ENCODE measurements at regions not wholly inside any gene's neighbourhood (a gene's known extent, or its start where the extent isn't known, plus 50 kb on each side); places are given as distances from the start of the nearest gene placed in this dataset.
"Not testable (repeated sequence)": the region's sequence is repeated elsewhere in the genome, so short reads cannot be mapped to it uniquely, and the experiment has no call there.

DNA sequence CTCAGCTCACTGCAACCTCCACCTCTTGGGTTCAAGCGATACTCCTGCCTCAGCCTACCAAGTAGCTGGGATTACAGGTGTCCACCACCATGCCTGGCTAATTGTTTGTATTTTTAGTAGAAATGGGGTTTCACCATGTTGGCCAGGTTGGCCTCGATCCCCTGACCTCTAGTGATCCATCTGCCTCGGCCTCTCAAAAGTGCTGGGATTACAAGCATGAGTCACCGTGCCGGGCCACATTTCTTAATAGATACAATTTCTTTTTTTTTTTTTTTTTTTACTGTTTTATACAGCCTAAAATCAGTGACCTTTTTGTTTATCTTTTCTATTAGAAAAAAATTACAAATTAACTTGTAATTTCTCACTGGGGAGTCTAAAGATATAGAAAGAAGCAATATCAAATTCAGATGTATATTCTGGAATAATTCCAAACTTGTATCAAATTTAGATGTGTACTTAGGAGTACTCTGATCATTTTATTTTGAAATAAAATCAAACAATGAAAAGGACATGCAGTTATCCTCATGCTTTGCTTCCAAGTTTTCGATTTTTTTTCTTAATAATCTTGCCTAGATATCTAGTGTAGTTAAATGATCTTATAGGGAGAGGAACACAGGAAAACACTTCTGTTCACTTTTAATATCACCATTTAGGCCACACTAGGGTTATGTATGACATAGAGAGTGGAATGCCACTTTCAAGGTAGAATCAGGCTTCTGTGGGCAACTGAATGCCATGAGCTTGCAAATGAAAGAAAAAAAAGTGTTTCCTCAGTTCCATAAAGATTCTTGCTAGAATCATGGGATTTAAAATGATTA, 1089.3 kb downstream of the SUCLG1 start:
- Mint-ChIP-seq H3K4me1 (ENCODE audit: unreplicated experiment) (no peaks in the 10 kb centered on the region), H3K4me3 (no peak overlapping the region), H3K36me3 (no peaks in the 10 kb centered on the region), H3K27ac (no peak overlapping the region), H3K27me3 (no peaks in the 10 kb centered on the region), H3K9me3 (no peaks in the 10 kb centered on the region)
- TF ChIP-seq, protein P1, sequence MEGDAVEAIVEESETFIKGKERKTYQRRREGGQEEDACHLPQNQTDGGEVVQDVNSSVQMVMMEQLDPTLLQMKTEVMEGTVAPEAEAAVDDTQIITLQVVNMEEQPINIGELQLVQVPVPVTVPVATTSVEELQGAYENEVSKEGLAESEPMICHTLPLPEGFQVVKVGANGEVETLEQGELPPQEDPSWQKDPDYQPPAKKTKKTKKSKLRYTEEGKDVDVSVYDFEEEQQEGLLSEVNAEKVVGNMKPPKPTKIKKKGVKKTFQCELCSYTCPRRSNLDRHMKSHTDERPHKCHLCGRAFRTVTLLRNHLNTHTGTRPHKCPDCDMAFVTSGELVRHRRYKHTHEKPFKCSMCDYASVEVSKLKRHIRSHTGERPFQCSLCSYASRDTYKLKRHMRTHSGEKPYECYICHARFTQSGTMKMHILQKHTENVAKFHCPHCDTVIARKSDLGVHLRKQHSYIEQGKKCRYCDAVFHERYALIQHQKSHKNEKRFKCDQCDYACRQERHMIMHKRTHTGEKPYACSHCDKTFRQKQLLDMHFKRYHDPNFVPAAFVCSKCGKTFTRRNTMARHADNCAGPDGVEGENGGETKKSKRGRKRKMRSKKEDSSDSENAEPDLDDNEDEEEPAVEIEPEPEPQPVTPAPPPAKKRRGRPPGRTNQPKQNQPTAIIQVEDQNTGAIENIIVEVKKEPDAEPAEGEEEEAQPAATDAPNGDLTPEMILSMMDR (conservative IDR thresholded peaks at IDR 0.05): no peak
- DNase-seq (ENCODE audit: extremely low spot score, unreplicated experiment): no peak

DNA sequence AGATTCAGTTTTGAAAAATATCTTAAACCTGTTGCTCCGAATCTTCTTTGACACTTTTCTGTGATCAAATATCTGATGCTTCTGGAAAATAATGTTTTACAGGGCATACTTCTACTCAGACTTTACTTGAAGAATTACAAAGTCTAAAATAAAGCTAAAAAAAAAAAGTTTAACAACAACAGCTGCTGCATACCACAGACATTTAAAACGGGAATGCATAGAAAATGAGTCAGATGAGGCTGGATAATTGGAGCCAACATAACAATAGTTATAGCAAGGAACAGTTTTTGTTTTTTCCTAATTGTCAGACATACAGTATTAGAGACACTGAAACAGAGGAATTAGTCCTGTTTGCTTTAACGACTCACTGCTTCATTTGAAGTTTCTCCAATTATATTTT, 1090.2 kb downstream of the SUCLG1 start:
- no peak for DNase-seq (ENCODE audit: extremely low spot score, unreplicated experiment)
- no peaks in the 10 kb centered on the region for H3K27me3 Mint-ChIP-seq
- no peaks in the 10 kb centered on the region for H3K9me3 Mint-ChIP-seq
- TF ChIP-seq, protein P1 (conservative IDR thresholded peaks at IDR 0.05): no peak
- no peaks in the 10 kb centered on the region for H3K4me1 Mint-ChIP-seq (ENCODE audit: unreplicated experiment)
- H3K4me3 Mint-ChIP-seq: no peak overlapping the region
- H3K27ac Mint-ChIP-seq: no peak overlapping the region
- H3K36me3 Mint-ChIP-seq: no peaks in the 10 kb centered on the region

DNA sequence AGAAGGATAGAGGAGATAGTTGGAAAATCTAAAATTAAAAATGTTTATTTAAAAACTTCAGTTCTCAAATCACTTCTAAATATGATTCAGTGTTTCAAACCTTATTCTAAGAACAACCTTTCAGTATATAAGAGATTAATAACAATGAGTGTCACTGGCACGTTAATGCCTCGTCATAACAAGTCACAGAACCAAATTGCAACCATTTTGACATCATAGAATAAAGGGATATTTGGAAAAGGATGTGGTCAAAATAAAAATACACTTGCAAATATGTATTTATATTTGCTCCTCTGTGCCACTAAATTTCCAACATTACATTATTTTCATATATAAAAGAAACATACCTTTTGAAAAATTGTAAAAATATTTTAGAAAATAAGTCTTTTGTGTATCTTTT, 1090.6 kb downstream of the SUCLG1 start:
- no peaks in the 10 kb centered on the region for H3K9me3 Mint-ChIP-seq
- TF ChIP-seq, protein P1 (conservative IDR thresholded peaks at IDR 0.05): no peak
- H3K36me3 Mint-ChIP-seq: no peaks in the 10 kb centered on the region
- H3K27ac Mint-ChIP-seq: no peak overlapping the region
- no peaks in the 10 kb centered on the region for H3K4me1 Mint-ChIP-seq (ENCODE audit: unreplicated experiment)
- no peaks in the 10 kb centered on the region for H3K27me3 Mint-ChIP-seq
- no peak for DNase-seq (ENCODE audit: extremely low spot score, unreplicated experiment)
- no peak overlapping the region for H3K4me3 Mint-ChIP-seq

DNA sequence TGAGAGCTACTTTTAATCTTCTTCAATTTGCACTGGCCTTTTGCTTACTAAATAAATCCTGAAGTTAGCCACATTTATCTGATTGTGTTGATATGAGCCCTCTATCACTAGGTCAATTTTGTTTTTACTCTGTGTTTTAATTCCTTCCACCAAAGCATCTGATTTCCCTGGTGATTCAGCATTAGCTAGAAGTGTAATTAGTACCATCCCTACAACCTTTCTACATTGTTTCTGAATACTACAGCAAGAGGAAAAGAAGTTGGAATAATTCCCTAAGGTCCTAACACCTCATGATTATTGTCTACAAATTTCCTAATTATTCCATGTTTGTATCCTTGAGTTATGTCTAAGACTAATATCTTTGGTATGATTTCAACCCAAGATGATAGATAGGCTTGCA, 1093.6 kb downstream of the SUCLG1 start:
- TF ChIP-seq, protein P1 (conservative IDR thresholded peaks at IDR 0.05): no peak
- Mint-ChIP-seq H3K27ac (no peak overlapping the region), H3K4me1 (ENCODE audit: unreplicated experiment) (no peaks in the 10 kb centered on the region), H3K9me3 (no peaks in the 10 kb centered on the region), H3K36me3 (no peaks in the 10 kb centered on the region), H3K27me3 (no peaks in the 10 kb centered on the region), H3K4me3 (no peak overlapping the region)
- no peak for DNase-seq (ENCODE audit: extremely low spot score, unreplicated experiment)

DNA sequence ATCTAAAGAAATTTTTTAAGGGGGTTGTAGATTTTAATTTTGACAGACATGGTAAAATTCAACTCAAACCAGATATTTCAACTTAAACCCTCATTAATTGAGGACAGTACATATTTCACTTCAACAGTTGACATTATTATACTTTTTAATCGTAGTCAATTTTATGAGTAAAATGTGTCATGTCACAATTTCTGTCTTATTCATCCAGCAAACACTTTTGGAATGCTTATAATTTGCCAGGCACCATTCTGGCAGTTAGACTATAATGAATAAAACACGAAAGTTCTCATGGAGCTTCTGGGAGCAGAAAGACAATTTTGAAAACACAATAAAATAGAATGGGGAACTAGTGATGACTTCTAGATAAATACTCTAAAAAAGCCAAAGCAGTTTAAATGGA, 1094.8 kb downstream of the SUCLG1 start:
- DNase-seq (ENCODE audit: extremely low spot score, unreplicated experiment): no peak

DNA sequence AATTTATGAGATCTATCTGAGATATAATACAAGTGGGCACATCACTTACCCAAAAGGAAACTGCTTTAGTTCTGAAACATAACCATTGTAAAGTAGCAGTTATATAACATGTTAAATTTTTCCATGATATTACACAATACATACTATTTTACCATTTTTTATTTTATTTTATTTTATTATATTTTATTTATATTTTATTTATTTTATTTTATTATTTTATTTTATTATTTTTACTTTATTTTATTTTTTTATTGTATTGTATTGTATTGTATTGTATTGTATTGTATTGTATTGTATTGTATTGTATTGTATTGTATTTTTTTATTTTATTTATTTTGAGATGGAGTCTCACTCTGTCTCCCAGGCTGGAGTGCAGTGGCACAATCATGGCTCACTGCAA, 1095.9 kb downstream of the SUCLG1 start:
- not testable (repeated sequence) for H3K27ac Mint-ChIP-seq; H3K4me1 Mint-ChIP-seq (ENCODE audit: unreplicated experiment); H3K27me3 Mint-ChIP-seq; H3K9me3 Mint-ChIP-seq; DNase-seq (ENCODE audit: extremely low spot score, unreplicated experiment); H3K4me3 Mint-ChIP-seq; H3K36me3 Mint-ChIP-seq

More for the DNA sequence above, 1094.8 kb downstream of the SUCLG1 start:
- TF ChIP-seq, protein P1 (conservative IDR thresholded peaks at IDR 0.05): no peak
- Mint-ChIP-seq H3K4me1 (ENCODE audit: unreplicated experiment) (no peaks in the 10 kb centered on the region), H3K27me3 (no peaks in the 10 kb centered on the region), H3K9me3 (no peaks in the 10 kb centered on the region), H3K27ac (no peak overlapping the region), H3K36me3 (no peaks in the 10 kb centered on the region), H3K4me3 (no peak overlapping the region)
